ENCODE measurements at regions not wholly inside any gene's neighbourhood (a gene's known extent, or its start where the extent isn't known, plus 50 kb on each side); places are given as distances from the start of the nearest gene placed in this dataset.

DNA sequence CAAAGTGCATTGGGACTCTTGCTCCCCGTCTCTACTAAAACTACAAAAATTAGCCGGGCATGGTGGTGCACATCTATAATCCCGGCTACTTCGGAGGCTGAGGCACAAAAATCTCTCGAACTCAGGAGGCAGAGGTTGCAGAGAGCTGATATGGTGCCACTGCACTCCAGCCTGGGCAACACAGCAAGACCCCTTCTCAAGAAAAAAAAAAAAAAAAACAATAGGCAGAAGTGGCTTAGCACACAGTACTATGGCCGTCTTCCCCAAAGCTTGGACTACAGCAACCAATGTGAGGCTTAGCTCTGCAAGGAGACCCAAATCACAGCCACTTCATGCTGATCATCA is 162.8 kb upstream of the PRDX4 start (continued):
- TF ChIP-seq SIX5 (IDR thresholded peaks at IDR 0.05; ENCODE audit: low read depth, low read length) (no peak), RBBP5 (IDR thresholded peaks at IDR 0.05; ENCODE audit: borderline replicate concordance, low read depth, low read length) (no peak), RFX5 (IDR thresholded peaks at IDR 0.05; ENCODE audit: borderline replicate concordance, low read depth, low read length) (no peak), CEBPB (IDR thresholded peaks at IDR 0.05; ENCODE audit: low read depth, low read length) (no peak), ZNF274 (IDR thresholded peaks at IDR 0.05; ENCODE audit: borderline replicate concordance, extremely low read depth, low read length) (no peak), JUND (IDR thresholded peaks at IDR 0.05; ENCODE audit: low read length) (no peak), HDAC2 (IDR thresholded peaks at IDR 0.05; ENCODE audit: borderline replicate concordance in 1 of 2, low read depth in 2 of 2, low read length in 2 of 2) (no peak), POLR2A (IDR thresholded peaks at IDR 0.05; ENCODE audit: control extremely low read depth in 1 of 2, low read depth in 2 of 2, low read length in 2 of 2) (no peak), CBX5 (IDR thresholded peaks at IDR 0.05; ENCODE audit: low read depth, low read length) (no peak)
